Uterus (tissue), 2 donors: ENCODE measurements at regions not wholly inside any gene's neighbourhood (a gene's known extent, or its start where the extent isn't known, plus 50 kb on each side); places are given as distances from the start of the nearest gene placed in this dataset.

Source experiments
- POLR2A ChIP-seq, 2 donors: fragments of 450-650 bp; IDR thresholded peaks; one replicate each; pipeline ENCODE4 v1.6.1; 2016; ENCODE audit warnings: antibody characterized with exemption in 2 of 2, mild to moderate bottlenecking in 1 of 2, moderate library complexity in 1 of 2
- TF ChIP-seq, protein P1 (sequence below), 4 experiments: fragments of 200-600 bp in 2 of 4; fragments of 450-650 bp in 2 of 4; sonication (generic) in 2 of 4; IDR thresholded peaks; one replicate each; pipeline ENCODE4 v1.5.1; 2016 to 2019; ENCODE audit warnings: antibody characterized with exemption in 4 of 4, mild to moderate bottlenecking in 2 of 4, moderate library complexity in 1 of 4

DNA sequence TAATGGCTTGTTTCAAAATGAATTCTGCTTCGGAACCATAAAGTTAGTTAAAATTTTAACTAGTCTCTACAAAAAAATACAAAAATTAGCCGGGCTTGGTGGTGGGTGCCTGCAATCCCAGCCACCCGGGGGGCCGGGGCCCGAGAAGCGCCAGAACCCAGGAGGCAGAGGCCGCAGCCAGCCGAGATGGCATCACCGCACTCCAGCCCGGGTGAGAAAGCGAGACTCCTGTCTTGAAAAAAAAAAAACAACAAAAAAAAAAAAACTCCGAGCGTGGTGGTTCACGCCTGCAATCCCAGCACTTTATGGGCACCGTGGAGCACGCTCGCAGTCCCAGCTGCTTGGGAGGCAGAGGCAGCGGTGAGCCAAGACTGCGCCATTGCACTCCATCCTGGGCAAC, 781.4 kb downstream of the BRINP3 start:
- TF ChIP-seq, protein P1, sequence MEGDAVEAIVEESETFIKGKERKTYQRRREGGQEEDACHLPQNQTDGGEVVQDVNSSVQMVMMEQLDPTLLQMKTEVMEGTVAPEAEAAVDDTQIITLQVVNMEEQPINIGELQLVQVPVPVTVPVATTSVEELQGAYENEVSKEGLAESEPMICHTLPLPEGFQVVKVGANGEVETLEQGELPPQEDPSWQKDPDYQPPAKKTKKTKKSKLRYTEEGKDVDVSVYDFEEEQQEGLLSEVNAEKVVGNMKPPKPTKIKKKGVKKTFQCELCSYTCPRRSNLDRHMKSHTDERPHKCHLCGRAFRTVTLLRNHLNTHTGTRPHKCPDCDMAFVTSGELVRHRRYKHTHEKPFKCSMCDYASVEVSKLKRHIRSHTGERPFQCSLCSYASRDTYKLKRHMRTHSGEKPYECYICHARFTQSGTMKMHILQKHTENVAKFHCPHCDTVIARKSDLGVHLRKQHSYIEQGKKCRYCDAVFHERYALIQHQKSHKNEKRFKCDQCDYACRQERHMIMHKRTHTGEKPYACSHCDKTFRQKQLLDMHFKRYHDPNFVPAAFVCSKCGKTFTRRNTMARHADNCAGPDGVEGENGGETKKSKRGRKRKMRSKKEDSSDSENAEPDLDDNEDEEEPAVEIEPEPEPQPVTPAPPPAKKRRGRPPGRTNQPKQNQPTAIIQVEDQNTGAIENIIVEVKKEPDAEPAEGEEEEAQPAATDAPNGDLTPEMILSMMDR (IDR thresholded peaks at IDR 0.05): no peak
- no peak for TF ChIP-seq POLR2A (IDR thresholded peaks at IDR 0.05)
